ENCODE measurements at regions not wholly inside any gene's neighbourhood (a gene's known extent, or its start where the extent isn't known, plus 50 kb on each side); places are given as distances from the start of the nearest gene placed in this dataset.

- Histone ChIP-seq H3K9ac (ENCODE audit: extremely low read depth, insufficient read length, low read length) (no peak overlapping the region), H3K27me3 (ENCODE audit: insufficient read depth, low read length) (no peaks in the 10 kb centered on the region), H3K18ac (ENCODE audit: insufficient read length, low read depth, low read length) (peak overlapping the region; percentile 34), H3K23me2 (ENCODE audit: insufficient read length, low read depth, low read length, poor library complexity, severe bottlenecking) (no peaks in the 10 kb centered on the region), H2BK12ac (ENCODE audit: insufficient read length, low read depth, low read length) (no peak overlapping the region), H3K56ac (ENCODE audit: insufficient read length, low read depth, low read length) (no peak overlapping the region), H3K79me1 (ENCODE audit: insufficient read depth, low read depth, low read length, poor library complexity, severe bottlenecking) (no peaks in the 10 kb centered on the region), H3T11ph (ENCODE audit: low read length) (no peak overlapping the region), H4K5ac (ENCODE audit: insufficient read length, low read depth, low read length) (no peak overlapping the region), H4K20me1 (ENCODE audit: control insufficient read depth, insufficient read depth, insufficient read length) (no peaks in the 10 kb centered on the region), H2BK5ac (ENCODE audit: insufficient read length, low read length) (no peak overlapping the region), H3K9me3 (ENCODE audit: control insufficient read depth, low read depth, low read length) (no peaks in the 10 kb centered on the region), H2BK120ac (ENCODE audit: low read depth, low read length, poor library complexity, severe bottlenecking) (no peak overlapping the region), H2BK20ac (ENCODE audit: low read depth, low read length, poor library complexity, severe bottlenecking) (no peak overlapping the region), H4K91ac (ENCODE audit: insufficient read length, low read depth, low read length) (no peak overlapping the region), H4K8ac (replicated peaks; ENCODE audit: insufficient read length, low read depth, low read length) (no peak overlapping the region), H3K27ac (ENCODE audit: insufficient read length, low read depth, low read length) (no peak overlapping the region), H3K4me2 (ENCODE audit: insufficient read depth, insufficient read length, low read length) (no peak overlapping the region), H3K23ac (ENCODE audit: insufficient read length, low read depth, low read length) (no peak overlapping the region), H2AFZ (ENCODE audit: low read length) (no peak overlapping the region), H3K4ac (ENCODE audit: low read depth, low read length) (no peak overlapping the region), H3K14ac (ENCODE audit: insufficient read depth, low read length) (no peak overlapping the region), H2BK15ac (ENCODE audit: low read depth, low read length) (no peak overlapping the region), H3K79me2 (ENCODE audit: insufficient read depth, low read length) (no peaks in the 10 kb centered on the region), H3K4me1 (ENCODE audit: insufficient read depth, low read length) (peaks cover 14% of the 10 kb centered on the region), H2AK5ac (ENCODE audit: insufficient read length, low read length) (no peak overlapping the region)
- Mint-ChIP-seq H3K4me1 (peaks cover 72 to 78% of the 10 kb centered on the region in 2 experiments), H3K36me3 (ENCODE audit: insufficient read depth in 1 of 3, low read depth in 3 of 3) (0 out of 7 replicates have a peak, but pooled peaks cover 0 to under 1% (median 0%) of the 10 kb centered on the region in 3 experiments), H3K4me3 (no peak overlapping the region), H3K9me3 (no peaks in the 10 kb centered on the region), H3K27ac (peak overlapping the region in 1 of 3 experiments; percentile 46; a peak in 3 of 7 replicates), H3K27me3 (ENCODE audit: low read depth) (peaks cover 6% of the 10 kb centered on the region)
- WGBS (ENCODE audit: extremely low coverage, insufficient read length, low lambda C conversion rate): no CpG with 5 or more reads among the region's 20 CpGs
- no peak for DNase-seq
- no peak for TF ChIP-seq CTCF (conservative IDR thresholded peaks at IDR 0.05)
Observed at GRCh38 chr9:14533867-14534640, 159.2 kb downstream of the ZDHHC21 start.
